NCI-H2196 (cell line): ENCODE measurements at regions not wholly inside any gene's neighbourhood (a gene's known extent, or its start where the extent isn't known, plus 50 kb on each side); places are given as distances from the start of the nearest gene placed in this dataset.

ENCODE experiments used
- DNase-seq: peaks from one replicate; lab custom pipeline; 2025; ENCODE audit not compliant: unreplicated experiment; lab: John Stamatoyannopoulos, UW

GRCh38 chr13:39892721-39893685 is 237.5 kb downstream of the COG6 start:
- DNase-seq = no peak

GRCh38 chr13:39893808-39894207 is 238.3 kb downstream of the COG6 start:
- DNase-seq = no peak

- DNase-seq = no peak
Observed at GRCh38 chr13:39894586-39894985, 239.1 kb downstream of the COG6 start.

- DNase-seq = no peak
Observed at GRCh38 chr13:39895254-39895653, 239.8 kb downstream of the COG6 start.

GRCh38 chr13:39897636-39898035 is 242.2 kb downstream of the COG6 start:
- no peak for DNase-seq

GRCh38 chr13:39900106-39900750 is 244.8 kb downstream of the COG6 start:
- no peak for DNase-seq

- DNase-seq = no peak
Observed at GRCh38 chr13:39904959-39905358, 249.5 kb downstream of the COG6 start.

GRCh38 chr13:39909634-39910033 is 254.2 kb downstream of the COG6 start:
- DNase-seq = no peak

- DNase-seq = no peak
Observed at GRCh38 chr13:39910041-39910440, 254.6 kb downstream of the COG6 start.

GRCh38 chr13:39910833-39911232 is 255.4 kb downstream of the COG6 start:
- DNase-seq = no peak

GRCh38 chr13:39913339-39913738 is 257.9 kb downstream of the COG6 start:
- no peak for DNase-seq

GRCh38 chr13:39913928-39914327 is 258.5 kb downstream of the COG6 start:
- no peak for DNase-seq

GRCh38 chr13:39915418-39915817 is 260.0 kb downstream of the COG6 start:
- DNase-seq = no peak

GRCh38 chr13:39916330-39916729 is 260.9 kb downstream of the COG6 start:
- no peak for DNase-seq

GRCh38 chr13:39918620-39919236 is 263.3 kb downstream of the COG6 start:
- no peak for DNase-seq

- no peak for DNase-seq
Observed at GRCh38 chr13:39920613-39921012, 265.2 kb downstream of the COG6 start.

- DNase-seq = no peak
Observed at GRCh38 chr13:39926345-39926744, 270.9 kb downstream of the COG6 start.

GRCh38 chr13:39928261-39928660 is 272.8 kb downstream of the COG6 start:
- DNase-seq = no peak

- DNase-seq = no peak
Observed at GRCh38 chr13:39929583-39929982, 274.1 kb downstream of the COG6 start.

GRCh38 chr13:39930060-39930459 is 274.6 kb downstream of the COG6 start:
- no peak for DNase-seq

- DNase-seq = no peak
Observed at GRCh38 chr13:39930544-39931444, 275.3 kb downstream of the COG6 start.
